CD4-positive, alpha-beta T cell (primary cell): ENCODE measurements at regions not wholly inside any gene's neighbourhood (a gene's known extent, or its start where the extent isn't known, plus 50 kb on each side); places are given as distances from the start of the nearest gene placed in this dataset.

Experiments used
- ATAC-seq: fragments of 200-7000 bp; cut with Tn5 transposase; one replicate; pipeline ENCODE4 v1.10.0; 2022; ENCODE audit warnings: mild to moderate bottlenecking; ENCODE audit not compliant: poor library complexity
- CTCF ChIA-PET: fragments of 350-600 bp; sonication (Branson Sonifier 250); formaldehyde crosslinking; loops from one replicate; lab custom pipeline; 2021; ENCODE audit warnings: antibody characterized with exemption, inconsistent platforms; lab: Charles Lee
- POLR2A ChIA-PET: fragments of 350-600 bp; sonication (Branson Sonifier 250); formaldehyde crosslinking; loops from one replicate; lab custom pipeline; 2021; ENCODE audit warnings: antibody characterized with exemption, inconsistent platforms; lab: Charles Lee
- DNase-seq, 14 experiments: peaks; one replicate each; pipeline ENCODE4 v3.0.0-alpha.2; 2013 to 2020; ENCODE audit warnings: mixed read lengths in 2 of 14
- H3K27ac ChIP-seq, 2 donors: one replicate each; pipeline versions ENCODE4 v1.5.1 to v1.7.0; 2013; ENCODE audit warnings: low read length in 2 of 2, low read depth in 1 of 2, mild to moderate bottlenecking in 1 of 2
- H3K27me3 ChIP-seq, 2 experiments: 1 replicate in 1 of 2; 2 replicates in 1 of 2; pipeline versions ENCODE4 v1.6.1 to v1.7.0; 2013; ENCODE audit warnings: low read length in 2 of 2, control low read depth in 1 of 2, mild to moderate bottlenecking in 1 of 2, moderate library complexity in 1 of 2; ENCODE audit not compliant: insufficient read depth in 2 of 2, control insufficient read depth in 1 of 2
- H3K36me3 ChIP-seq: one replicate; pipeline ENCODE4 v1.6.1; 2013; ENCODE audit warnings: low read length, control low read depth; ENCODE audit not compliant: insufficient read depth
- H3K4me1 ChIP-seq: one replicate; pipeline ENCODE4 v1.6.1; 2013; ENCODE audit warnings: low read length, control low read depth; ENCODE audit not compliant: insufficient read depth
- H3K4me3 ChIP-seq: one replicate; pipeline ENCODE4 v1.5.1; 2013; ENCODE audit warnings: mild to moderate bottlenecking, low read length, moderate library complexity
- H3K9me3 ChIP-seq, 2 experiments: 1 replicate in 1 of 2; 2 replicates in 1 of 2; pipeline versions ENCODE4 v1.6.1 to v1.7.0; 2013; ENCODE audit warnings: low read length in 2 of 2, mild to moderate bottlenecking in 2 of 2, control low read depth in 1 of 2, moderate library complexity in 1 of 2; ENCODE audit not compliant: control insufficient read depth in 1 of 2, insufficient read depth in 1 of 2
- H3K27ac Mint-ChIP-seq: one replicate; pipeline ENCODE4 v1.8.0; 2020; ENCODE audit warnings: mixed read lengths
- H3K27me3 Mint-ChIP-seq: one replicate; pipeline ENCODE4 v1.8.0; 2021; ENCODE audit warnings: mixed read lengths
- H3K36me3 Mint-ChIP-seq: one replicate; pipeline ENCODE4 v1.8.0; 2021; ENCODE audit warnings: low read depth, mixed read lengths
- H3K4me1 Mint-ChIP-seq: one replicate; pipeline ENCODE4 v1.8.0; 2021; ENCODE audit warnings: low read depth, mixed read lengths
- H3K4me3 Mint-ChIP-seq: one replicate; pipeline ENCODE4 v1.8.0; 2020; ENCODE audit warnings: mild to moderate bottlenecking, mixed read lengths
- H3K9me3 Mint-ChIP-seq: one replicate; pipeline ENCODE4 v1.8.0; 2020; ENCODE audit warnings: mixed read lengths
- CTCF ChIP-seq: fragments of 200-600 bp; IDR thresholded peaks from one replicate; pipeline ENCODE4 v1.8.0; 2022; ENCODE audit warnings: antibody characterized with exemption, mild to moderate bottlenecking
- intact Hi-C, 2 experiments: fragments of 100-400 bp; cut with DNase I in 1 of 2; cut with micrococcal nuclease in 1 of 2; formaldehyde crosslinking; loops; one replicate each; pipeline versions ENCODE4 v1.15.1 to v1.9.0; 2023 to 2025; cut with DNase I, micrococcal nuclease

- Histone ChIP-seq H3K27ac (no peak overlapping the region), H3K9me3 (peaks cover 0 to 4% of the 10 kb centered on the region in 2 experiments), H3K4me1 (no peaks in the 10 kb centered on the region), H3K4me3 (no peak overlapping the region), H3K27me3 (peaks cover 0 to 3% of the 10 kb centered on the region in 2 experiments), H3K36me3 (no peaks in the 10 kb centered on the region)
- Mint-ChIP-seq H3K4me3 (no peak overlapping the region), H3K4me1 (no peaks in the 10 kb centered on the region), H3K9me3 (no peaks in the 10 kb centered on the region), H3K27ac (no peak overlapping the region), H3K36me3 (no peaks in the 10 kb centered on the region), H3K27me3 (no peaks in the 10 kb centered on the region)
- no peak for ATAC-seq
- TF ChIP-seq CTCF: no peak
- no peak for DNase-seq
- ChIA-PET CTCF (no interaction called here), POLR2A (no interaction called here)
- intact Hi-C loops: no loop called here
These were observed 206.8 kb upstream of the LYZL1 start for GRCh38 chr10:29081951-29082685.

- DNase-seq: no peak
- H3K27ac ChIP-seq: no peak overlapping the region
- ChIA-PET CTCF (no interaction called here), POLR2A (no interaction called here)
- no peak overlapping the region for H3K4me3 ChIP-seq
- no peaks in the 10 kb centered on the region for H3K4me1 Mint-ChIP-seq
- peaks cover 0 to 4% of the 10 kb centered on the region in 2 experiments for H3K9me3 ChIP-seq
- H3K27me3 ChIP-seq: peaks cover 0 to 3% of the 10 kb centered on the region in 2 experiments
- H3K27ac Mint-ChIP-seq: no peak overlapping the region
- no peaks in the 10 kb centered on the region for H3K4me1 ChIP-seq
- H3K4me3 Mint-ChIP-seq: no peak overlapping the region
- no peaks in the 10 kb centered on the region for H3K27me3 Mint-ChIP-seq
- no peaks in the 10 kb centered on the region for H3K36me3 ChIP-seq
- H3K9me3 Mint-ChIP-seq: no peaks in the 10 kb centered on the region
- no peaks in the 10 kb centered on the region for H3K36me3 Mint-ChIP-seq
- ATAC-seq: no peak
- TF ChIP-seq CTCF: no peak
- intact Hi-C loops: no loop called here
These were observed 205.8 kb upstream of the LYZL1 start for GRCh38 chr10:29083096-29083495.

- Histone ChIP-seq H3K4me1 (no peaks in the 10 kb centered on the region), H3K27me3 (peaks cover 0 to 3% of the 10 kb centered on the region in 2 experiments), H3K27ac (no peak overlapping the region), H3K4me3 (no peak overlapping the region), H3K9me3 (peaks cover 0 to 4% of the 10 kb centered on the region in 2 experiments), H3K36me3 (no peaks in the 10 kb centered on the region)
- H3K9me3 Mint-ChIP-seq: no peaks in the 10 kb centered on the region
- no peaks in the 10 kb centered on the region for H3K27me3 Mint-ChIP-seq
- CTCF ChIA-PET: no interaction called here
- intact Hi-C loops: no loop called here
- no peak for DNase-seq
- POLR2A ChIA-PET: no interaction called here
- TF ChIP-seq CTCF: no peak
- no peak overlapping the region for H3K4me3 Mint-ChIP-seq
- no peak overlapping the region for H3K27ac Mint-ChIP-seq
- no peaks in the 10 kb centered on the region for H3K4me1 Mint-ChIP-seq
- no peak for ATAC-seq
- no peaks in the 10 kb centered on the region for H3K36me3 Mint-ChIP-seq
These were observed 204.1 kb upstream of the LYZL1 start for GRCh38 chr10:29084681-29085307.
